ENCODE measurements at regions not wholly inside any gene's neighbourhood (a gene's known extent, or its start where the extent isn't known, plus 50 kb on each side); places are given as distances from the start of the nearest gene placed in this dataset.

DNA sequence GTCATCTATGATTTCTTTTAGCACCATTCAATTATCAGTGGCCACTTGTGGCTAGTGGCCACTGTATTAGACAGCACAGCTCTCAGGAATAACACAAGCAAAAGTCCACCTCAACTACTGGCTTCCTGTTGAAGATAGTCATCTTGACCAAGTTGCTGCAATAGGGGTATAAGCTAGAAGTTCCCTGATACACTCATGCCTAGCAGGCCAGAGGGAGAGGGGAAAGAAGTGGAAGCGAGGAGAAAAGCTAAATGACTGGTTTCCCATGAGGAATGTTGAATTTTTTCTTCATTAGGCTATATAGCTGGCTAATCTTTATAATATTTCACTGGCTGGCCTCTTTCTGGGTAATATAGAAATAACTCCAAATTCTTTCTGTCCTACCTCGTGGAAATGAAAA, 327.5 kb upstream of the MEOX2 start:
- TF ChIP-seq, protein P1, sequence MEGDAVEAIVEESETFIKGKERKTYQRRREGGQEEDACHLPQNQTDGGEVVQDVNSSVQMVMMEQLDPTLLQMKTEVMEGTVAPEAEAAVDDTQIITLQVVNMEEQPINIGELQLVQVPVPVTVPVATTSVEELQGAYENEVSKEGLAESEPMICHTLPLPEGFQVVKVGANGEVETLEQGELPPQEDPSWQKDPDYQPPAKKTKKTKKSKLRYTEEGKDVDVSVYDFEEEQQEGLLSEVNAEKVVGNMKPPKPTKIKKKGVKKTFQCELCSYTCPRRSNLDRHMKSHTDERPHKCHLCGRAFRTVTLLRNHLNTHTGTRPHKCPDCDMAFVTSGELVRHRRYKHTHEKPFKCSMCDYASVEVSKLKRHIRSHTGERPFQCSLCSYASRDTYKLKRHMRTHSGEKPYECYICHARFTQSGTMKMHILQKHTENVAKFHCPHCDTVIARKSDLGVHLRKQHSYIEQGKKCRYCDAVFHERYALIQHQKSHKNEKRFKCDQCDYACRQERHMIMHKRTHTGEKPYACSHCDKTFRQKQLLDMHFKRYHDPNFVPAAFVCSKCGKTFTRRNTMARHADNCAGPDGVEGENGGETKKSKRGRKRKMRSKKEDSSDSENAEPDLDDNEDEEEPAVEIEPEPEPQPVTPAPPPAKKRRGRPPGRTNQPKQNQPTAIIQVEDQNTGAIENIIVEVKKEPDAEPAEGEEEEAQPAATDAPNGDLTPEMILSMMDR (IDR thresholded peaks at IDR 0.05; ENCODE audit: low read depth, low read length), result no peak
- DNase-seq (ENCODE audit: extremely low read depth, low read depth), result no peak

DNA sequence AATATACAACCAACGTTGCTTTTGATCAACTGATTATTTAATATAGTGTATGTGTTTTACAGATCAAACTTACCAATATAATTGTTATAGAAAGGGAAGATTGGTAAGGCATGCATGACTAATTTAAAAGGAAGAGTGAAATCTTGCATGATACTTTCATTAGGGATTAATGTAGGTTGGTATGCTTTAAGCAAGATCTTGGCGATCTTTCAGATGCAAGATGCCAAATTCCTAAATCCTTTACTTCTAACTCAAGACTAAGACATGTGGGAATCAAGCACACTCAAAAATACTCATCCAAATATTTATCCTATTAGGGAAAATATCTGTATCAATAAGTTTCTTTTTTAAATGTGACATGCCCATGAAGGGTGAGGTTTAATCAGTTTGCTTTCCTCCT, 321.4 kb upstream of the MEOX2 start:
- DNase-seq (ENCODE audit: extremely low read depth, low read depth), result no peak
- TF ChIP-seq, protein P1 (IDR thresholded peaks at IDR 0.05; ENCODE audit: low read depth, low read length), result no peak

DNA sequence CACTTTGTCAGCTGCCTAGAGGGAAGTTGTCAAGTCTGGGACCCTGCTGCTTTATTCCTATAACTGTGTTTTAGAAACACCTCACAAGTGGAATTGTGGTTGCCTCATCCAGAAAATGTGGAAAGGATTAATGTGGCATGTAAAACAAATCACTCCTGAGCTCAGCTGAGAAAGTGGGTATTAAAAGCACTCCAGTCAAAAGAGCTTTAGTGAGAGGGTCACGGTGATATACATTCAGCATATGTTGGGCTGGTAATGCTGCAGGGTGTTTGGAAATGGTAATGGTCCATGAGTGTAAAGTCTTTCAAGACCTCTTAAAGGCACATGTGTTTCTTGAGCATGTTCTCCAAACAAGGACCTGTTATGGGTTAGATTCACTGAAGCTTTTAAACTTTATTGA, 318.2 kb upstream of the MEOX2 start:
- TF ChIP-seq, protein P1 (IDR thresholded peaks at IDR 0.05; ENCODE audit: low read depth, low read length), result no peak
- DNase-seq (ENCODE audit: extremely low read depth, low read depth), result no peak

GRCh38 chr7:16001477-16001876, 315.0 kb upstream of the MEOX2 start:
- TF ChIP-seq, protein P1 (IDR thresholded peaks at IDR 0.05; ENCODE audit: low read depth, low read length), result no peak
- no peak for DNase-seq (ENCODE audit: extremely low read depth, low read depth)

- TF ChIP-seq, protein P1 (IDR thresholded peaks at IDR 0.05; ENCODE audit: low read depth, low read length), result no peak
- DNase-seq (ENCODE audit: extremely low read depth, low read depth), result no peak
These were observed 312.1 kb upstream of the MEOX2 start for GRCh38 chr7:15998617-15999016.

- DNase-seq (ENCODE audit: extremely low read depth, low read depth), result no peak
- TF ChIP-seq, protein P1 (IDR thresholded peaks at IDR 0.05; ENCODE audit: low read depth, low read length), result no peak
These were observed 308.5 kb upstream of the MEOX2 start for GRCh38 chr7:15995027-15995426.

DNA sequence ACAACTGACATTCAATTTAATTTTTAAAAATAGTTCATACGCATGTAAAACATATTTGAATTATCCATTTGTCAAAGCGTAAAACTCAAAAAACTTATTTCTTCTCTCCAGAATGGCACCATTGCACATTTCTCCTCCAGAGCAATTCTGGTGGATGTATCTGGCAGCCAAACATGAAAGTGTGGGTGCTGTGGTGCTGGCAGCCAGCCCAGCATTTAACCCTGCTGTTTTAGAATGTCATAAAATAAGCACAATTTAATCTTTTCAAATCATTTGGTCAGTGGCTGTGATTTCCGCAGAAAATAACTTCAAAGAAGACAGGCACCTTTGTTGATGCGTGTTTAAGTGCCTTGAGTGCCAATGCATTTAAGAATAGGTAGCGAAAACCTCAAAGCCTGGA, 302.7 kb upstream of the MEOX2 start:
- DNase-seq (ENCODE audit: extremely low read depth, low read depth), result no peak
- TF ChIP-seq, protein P1 (IDR thresholded peaks at IDR 0.05; ENCODE audit: low read depth, low read length), result no peak
